SK-N-SH treated with all-trans-retinoic acid at 6 μM for 48 hours (cell line): ENCODE measurements at regions not wholly inside any gene's neighbourhood (a gene's known extent, or its start where the extent isn't known, plus 50 kb on each side); places are given as distances from the start of the nearest gene placed in this dataset.

Source experiments
- ATAC-seq: fragments of 200-7000 bp; cut with Tn5 transposase; 3 replicates; pipeline ENCODE4 v1.9.1; 2020; ENCODE audit warnings: mild to moderate bottlenecking, moderate library complexity
- ARNTL ChIP-seq: fragments of 450-650 bp; formaldehyde crosslinking; IDR thresholded peaks from 2 replicates; pipeline ENCODE4 v1.5.0; 2020; ENCODE audit warnings: low read depth, mild to moderate bottlenecking, moderate library complexity, borderline replicate concordance
- BACH2 ChIP-seq: fragments of 250-450 bp; sonication (Bioruptor Pico); IDR thresholded peaks from 2 replicates; pipeline ENCODE4 v1.9.0; 2021; ENCODE audit warnings: mild to moderate bottlenecking, borderline replicate concordance
- CSDC2 ChIP-seq: fragments of 250-450 bp; sonication (Bioruptor Pico); IDR thresholded peaks from 2 replicates; pipeline ENCODE4 v1.5.0; 2020; ENCODE audit warnings: mild to moderate bottlenecking, moderate library complexity
- CSRNP3 ChIP-seq: fragments of 250-450 bp; sonication (Bioruptor Pico); IDR thresholded peaks from 2 replicates; pipeline ENCODE4 v1.5.1; 2021; ENCODE audit warnings: mild to moderate bottlenecking, moderate library complexity
- ESRRG ChIP-seq: fragments of 250-450 bp; sonication (Bioruptor Pico); IDR thresholded peaks from 2 replicates; pipeline ENCODE4 v1.6.1; 2021; ENCODE audit warnings: mild to moderate bottlenecking
- GLIS3 ChIP-seq: fragments of 250-450 bp; sonication (Bioruptor Pico); IDR thresholded peaks from 2 replicates; pipeline ENCODE4 v1.5.0; 2020; ENCODE audit warnings: mild to moderate bottlenecking, moderate library complexity
- ISL1 ChIP-seq: fragments of 250-450 bp; sonication (Bioruptor Pico); IDR thresholded peaks from 2 replicates; pipeline ENCODE4 v2.1.2; 2022; ENCODE audit warnings: mild to moderate bottlenecking, moderate library complexity
- OSR1 ChIP-seq: fragments of 250-450 bp; sonication (Bioruptor Pico); IDR thresholded peaks from 2 replicates; pipeline ENCODE4 v1.8.0; 2022; ENCODE audit warnings: moderate library complexity, mild to moderate bottlenecking, inconsistent platforms
- PATZ1 ChIP-seq: fragments of 250-450 bp; sonication (Bioruptor Pico); IDR thresholded peaks from 2 replicates; pipeline ENCODE4 v1.8.0; 2020; ENCODE audit warnings: mild to moderate bottlenecking, moderate library complexity, borderline replicate concordance
- POU6F1 ChIP-seq: fragments of 250-450 bp; sonication (Bioruptor Pico); IDR thresholded peaks from 2 replicates; pipeline ENCODE4 v1.8.0; 2021; ENCODE audit warnings: low read depth, mild to moderate bottlenecking, moderate library complexity, borderline replicate concordance
- RARB ChIP-seq: fragments of 250-450 bp; sonication (Bioruptor Pico); IDR thresholded peaks from 2 replicates; pipeline ENCODE4 v1.8.0; 2021; ENCODE audit warnings: mild to moderate bottlenecking, moderate library complexity
- TCF4 ChIP-seq: fragments of 250-450 bp; sonication (Bioruptor Pico); IDR thresholded peaks from 2 replicates; pipeline ENCODE4 v1.8.0; 2021; ENCODE audit warnings: mild to moderate bottlenecking, moderate library complexity, borderline replicate concordance
- TOX ChIP-seq: fragments of 250-450 bp; sonication (Bioruptor Pico); IDR thresholded peaks from 2 replicates; pipeline ENCODE4 v1.8.0; 2021; ENCODE audit warnings: mild to moderate bottlenecking, moderate library complexity, borderline replicate concordance
- TSHZ2 ChIP-seq: fragments of 250-450 bp; sonication (Bioruptor Pico); IDR thresholded peaks from 2 replicates; pipeline ENCODE4 v1.5.0; 2020; ENCODE audit warnings: mild to moderate bottlenecking, moderate library complexity
- ZC3H10 ChIP-seq: fragments of 250-450 bp; sonication (Bioruptor Pico); IDR thresholded peaks from 2 replicates; pipeline ENCODE4 v1.5.1; 2021; ENCODE audit warnings: mild to moderate bottlenecking, moderate library complexity
- ZFP3 ChIP-seq: fragments of 250-450 bp; sonication (Bioruptor Pico); IDR thresholded peaks from 2 replicates; pipeline ENCODE4 v1.5.0; 2020; ENCODE audit warnings: mild to moderate bottlenecking, moderate library complexity
- ZFP30 ChIP-seq: fragments of 450-650 bp; formaldehyde crosslinking; IDR thresholded peaks from 2 replicates; pipeline ENCODE4 v1.5.0; 2022; ENCODE audit warnings: mild to moderate bottlenecking, moderate library complexity
- ZNF70 ChIP-seq: fragments of 450-650 bp; formaldehyde crosslinking; IDR thresholded peaks from 2 replicates; pipeline ENCODE4 v1.5.0; 2020; ENCODE audit warnings: mild to moderate bottlenecking, moderate library complexity
- ZNF8 ChIP-seq: fragments of 450-650 bp; formaldehyde crosslinking; IDR thresholded peaks from 2 replicates; pipeline ENCODE4 v1.5.0; 2020; ENCODE audit warnings: mild to moderate bottlenecking, moderate library complexity

GRCh38 chr20:53833333-53834061 lies 236.9 kb downstream of the BCAS1 start:
- no peak for ATAC-seq
- TF ChIP-seq BACH2 (CRISPR knock-in tag) (no peak), TOX (CRISPR knock-in tag) (no peak), ESRRG (no peak), OSR1 (CRISPR knock-in tag) (no peak), ZC3H10 (CRISPR knock-in tag) (no peak), POU6F1 (CRISPR knock-in tag) (no peak), CSDC2 (no peak), TSHZ2 (CRISPR knock-in tag) (no peak), RARB (no peak)

- TF ChIP-seq ZFP3 (CRISPR knock-in tag), result no peak
- no peak for TF ChIP-seq TCF4
- TF ChIP-seq ESRRG, result no peak
- TF ChIP-seq ZNF70 (CRISPR knock-in tag), result no peak
- TF ChIP-seq ISL1 (CRISPR knock-in tag), result no peak
Observed at GRCh38 chr20:53832499-53832898, 237.9 kb downstream of the BCAS1 start.

GRCh38 chr20:53831812-53832211 lies 238.2 kb upstream of the ZNF217 start:
- TF ChIP-seq ZNF8 (CRISPR knock-in tag), result no peak
- TF ChIP-seq BACH2 (CRISPR knock-in tag), result no peak
- no peak for TF ChIP-seq ESRRG
- TF ChIP-seq TSHZ2 (CRISPR knock-in tag), result no peak
- no peak for TF ChIP-seq TOX (CRISPR knock-in tag)
- TF ChIP-seq ISL1 (CRISPR knock-in tag), result no peak
- no peak for TF ChIP-seq CSRNP3
- no peak for TF ChIP-seq PATZ1 (CRISPR knock-in tag)
- no peak for TF ChIP-seq ZC3H10 (CRISPR knock-in tag)
- TF ChIP-seq RARB, result no peak
- TF ChIP-seq ZFP30 (CRISPR knock-in tag), result no peak
- no peak for TF ChIP-seq GLIS3
- no peak for TF ChIP-seq ARNTL
- TF ChIP-seq TCF4, result no peak
- TF ChIP-seq ZFP3 (CRISPR knock-in tag), result no peak
- no peak for ATAC-seq

More at GRCh38 chr20:53832499-53832898, 237.9 kb downstream of the BCAS1 start:
- ATAC-seq, result no peak
